ENCODE measurements at regions not wholly inside any gene's neighbourhood (a gene's known extent, or its start where the extent isn't known, plus 50 kb on each side); places are given as distances from the start of the nearest gene placed in this dataset.

DNA sequence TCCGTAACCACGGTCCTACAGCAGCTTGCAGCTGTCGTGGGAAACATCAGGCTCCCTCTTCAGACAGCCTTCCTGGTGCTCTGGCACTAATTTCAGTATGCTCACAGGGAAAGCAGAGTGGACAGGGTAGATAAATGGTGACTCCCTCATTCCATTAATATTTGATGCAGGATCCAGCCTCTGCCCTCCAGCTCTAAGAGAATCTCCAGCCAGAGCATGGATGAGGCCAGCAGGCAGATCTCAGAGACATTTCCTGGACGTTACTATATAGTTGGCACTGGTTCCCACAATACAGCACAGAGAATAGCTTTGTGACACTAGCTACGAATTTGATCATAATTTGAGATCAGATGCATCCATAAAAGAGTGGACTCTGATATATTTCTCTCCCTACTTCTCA, 341.4 kb downstream of the LIG4 start:
- H4K20me1 ChIP-seq (ENCODE audit: insufficient read depth, low read length, poor library complexity, severe bottlenecking) = no peaks in the 10 kb centered on the region
- H3K79me2 ChIP-seq (ENCODE audit: insufficient read depth, low read length) = no peaks in the 10 kb centered on the region
- H3K4me1 ChIP-seq (ENCODE audit: insufficient read depth, low read length, poor library complexity, severe bottlenecking) = no peaks in the 10 kb centered on the region
- H3K36me3 ChIP-seq (ENCODE audit: insufficient read depth, low read length) = no peaks in the 10 kb centered on the region
- no peaks in the 10 kb centered on the region; the same call in 1 of the 2 replicates for H3K9me3 ChIP-seq (ENCODE audit: insufficient read depth, low read depth, low read length)
- no peak overlapping the region for H3K9ac ChIP-seq (ENCODE audit: low read depth, low read length, poor library complexity, severe bottlenecking)
- H3K27me3 ChIP-seq (ENCODE audit: insufficient read depth, low read length, poor library complexity, severe bottlenecking) = no peaks in the 10 kb centered on the region
- H3F3A ChIP-seq (ENCODE audit: low read depth) = no peaks in the 10 kb centered on the region
- TF ChIP-seq EZH2phosphoT487 (IDR thresholded peaks at IDR 0.05; ENCODE audit: borderline replicate concordance) (no peak), CTCF (conservative IDR thresholded peaks at IDR 0.05; ENCODE audit: low read length) (no peak)
- no peak overlapping the region for H3K4me3 ChIP-seq (ENCODE audit: low read length, poor library complexity, severe bottlenecking)
- H3K9me2 ChIP-seq (replicated peaks; ENCODE audit: low read depth, low read length) = no peaks in the 10 kb centered on the region
- H2AFZ ChIP-seq (ENCODE audit: low read length) = no peak overlapping the region
- no peak overlapping the region for H3K4me2 ChIP-seq (ENCODE audit: low read depth, low read length, poor library complexity, severe bottlenecking)

- Histone ChIP-seq H3F3A (ENCODE audit: low read depth) (no peaks in the 10 kb centered on the region), H3K36me3 (ENCODE audit: insufficient read depth, low read length) (no peaks in the 10 kb centered on the region), H3K4me3 (ENCODE audit: low read length, poor library complexity, severe bottlenecking) (no peak overlapping the region), H3K9ac (ENCODE audit: low read depth, low read length, poor library complexity, severe bottlenecking) (no peak overlapping the region), H2AFZ (ENCODE audit: low read length) (no peak overlapping the region), H3K27me3 (ENCODE audit: insufficient read depth, low read length, poor library complexity, severe bottlenecking) (no peaks in the 10 kb centered on the region), H3K79me2 (ENCODE audit: insufficient read depth, low read length) (no peaks in the 10 kb centered on the region), H3K4me2 (ENCODE audit: low read depth, low read length, poor library complexity, severe bottlenecking) (no peak overlapping the region), H3K9me2 (replicated peaks; ENCODE audit: low read depth, low read length) (no peaks in the 10 kb centered on the region), H3K4me1 (ENCODE audit: insufficient read depth, low read length, poor library complexity, severe bottlenecking) (no peaks in the 10 kb centered on the region), H3K9me3 (ENCODE audit: insufficient read depth, low read depth, low read length) (no peaks in the 10 kb centered on the region), H4K20me1 (ENCODE audit: insufficient read depth, low read length, poor library complexity, severe bottlenecking) (no peaks in the 10 kb centered on the region)
- TF ChIP-seq CTCF (conservative IDR thresholded peaks at IDR 0.05; ENCODE audit: low read length) = no peak
- no peak for TF ChIP-seq EZH2phosphoT487 (IDR thresholded peaks at IDR 0.05; ENCODE audit: borderline replicate concordance)
These were observed 344.9 kb downstream of the LIG4 start for GRCh38 chr13:107870400-107870799.

- TF ChIP-seq EZH2phosphoT487 (IDR thresholded peaks at IDR 0.05; ENCODE audit: borderline replicate concordance) (no peak), CTCF (conservative IDR thresholded peaks at IDR 0.05; ENCODE audit: low read length) (no peak)
- H2AFZ ChIP-seq (ENCODE audit: low read length) = no peak overlapping the region
- H3K27me3 ChIP-seq (ENCODE audit: insufficient read depth, low read length, poor library complexity, severe bottlenecking) = no peaks in the 10 kb centered on the region
These were observed 347.4 kb downstream of the LIG4 start for GRCh38 chr13:107867701-107868661.

More at GRCh38 chr13:107867701-107868661, 347.4 kb downstream of the LIG4 start:
- H3K79me2 ChIP-seq (ENCODE audit: insufficient read depth, low read length) = no peaks in the 10 kb centered on the region
- H3K9ac ChIP-seq (ENCODE audit: low read depth, low read length, poor library complexity, severe bottlenecking) = no peak overlapping the region
- no peaks in the 10 kb centered on the region for H3F3A ChIP-seq (ENCODE audit: low read depth)
- no peaks in the 10 kb centered on the region for H3K9me3 ChIP-seq (ENCODE audit: insufficient read depth, low read depth, low read length)
- no peak overlapping the region for H3K4me3 ChIP-seq (ENCODE audit: low read length, poor library complexity, severe bottlenecking)
- no peaks in the 10 kb centered on the region for H3K36me3 ChIP-seq (ENCODE audit: insufficient read depth, low read length)
- no peaks in the 10 kb centered on the region for H3K4me1 ChIP-seq (ENCODE audit: insufficient read depth, low read length, poor library complexity, severe bottlenecking)
- no peak overlapping the region for H3K4me2 ChIP-seq (ENCODE audit: low read depth, low read length, poor library complexity, severe bottlenecking)
- no peaks in the 10 kb centered on the region for H3K9me2 ChIP-seq (replicated peaks; ENCODE audit: low read depth, low read length)
- no peaks in the 10 kb centered on the region for H4K20me1 ChIP-seq (ENCODE audit: insufficient read depth, low read length, poor library complexity, severe bottlenecking)
